Ovary (tissue), 7 donors: ENCODE measurements at regions not wholly inside any gene's neighbourhood (a gene's known extent, or its start where the extent isn't known, plus 50 kb on each side); places are given as distances from the start of the nearest gene placed in this dataset.
"Not testable (repeated sequence)": the region's sequence is repeated elsewhere in the genome, so short reads cannot be mapped to it uniquely, and the experiment has no call there.

Experiments
- DNase-seq, 5 donors: peaks; one replicate each; pipeline ENCODE4 v3.0.0-alpha.2; 2019 to 2020
- H3K27ac ChIP-seq, 2 donors: fragments of 200-600 bp; one replicate each; pipeline versions ENCODE4 v1.5.1 to v1.8.0; 2019 to 2022
- H3K27me3 ChIP-seq: fragments of 200-600 bp; one replicate; pipeline ENCODE4 v1.8.0; 2022
- H3K36me3 ChIP-seq: fragments of 200-600 bp; sonication (generic); one replicate; pipeline ENCODE4 v1.5.1; 2019
- H3K4me1 ChIP-seq: one replicate; pipeline ENCODE4 v1.8.1; 2013; ENCODE audit warnings: mild to moderate bottlenecking, moderate library complexity; ENCODE audit not compliant: insufficient read depth
- H3K4me3 ChIP-seq: fragments of 200-600 bp; sonication (generic); one replicate; pipeline ENCODE4 v1.5.1; 2017
- H3K9me3 ChIP-seq, 2 donors: fragments of 200-600 bp in 1 of 2; sonication (generic) in 1 of 2; one replicate each; pipeline versions ENCODE4 v1.5.1 to v1.8.1; 2013 to 2019; ENCODE audit warnings: mild to moderate bottlenecking in 1 of 2, moderate library complexity in 1 of 2
- EP300 ChIP-seq: sonication (generic); formaldehyde crosslinking; IDR thresholded peaks from one replicate; pipeline ENCODE4 v1.6.1; 2017; ENCODE audit warnings: antibody characterized with exemption
- POLR2A ChIP-seq: fragments of 450-650 bp; IDR thresholded peaks from one replicate; pipeline ENCODE4 v1.6.1; 2017; ENCODE audit warnings: antibody characterized with exemption, mild to moderate bottlenecking, moderate library complexity
- WGBS, 3 donors: extraction: QIAGEN DNeasy Blood & Tissue Kit in 1 of 3; methylation state at CpG; one replicate each; pipeline versions ENCODE4 v1.1.5 to v1.1.7; 2013 to 2017; 5-methylcytosine and 5-hydroxymethylcytosine counted together
- intact Hi-C, 4 donors: fragments of 100-400 bp; cut with DNase I; formaldehyde crosslinking; loops; one replicate each; pipeline versions ENCODE4 v1.11.0 to v1.15.1; 2022 to 2023
- TF ChIP-seq, protein P1 (sequence below), 3 donors: fragments of 450-650 bp in 2 of 3; fragments of 200-600 bp in 1 of 3; IDR thresholded peaks; one replicate each; pipeline versions ENCODE4 v1.5.1 to v1.8.0; 2016 to 2022; ENCODE audit warnings: antibody characterized with exemption in 3 of 3, mild to moderate bottlenecking in 1 of 3
- donor health status: DM: no; HTN: no; CAD: no; lungs with moderate emphysema.
- donor health status: DM: no; HTN: no; CAD: no.
- donor health status: Bipolar disorder and iron deficiency.
- donor health status: DM: no; HTN: no; CAD: no.
- donor health status: DM: yes; HTN: yes; CAD: no.

DNA sequence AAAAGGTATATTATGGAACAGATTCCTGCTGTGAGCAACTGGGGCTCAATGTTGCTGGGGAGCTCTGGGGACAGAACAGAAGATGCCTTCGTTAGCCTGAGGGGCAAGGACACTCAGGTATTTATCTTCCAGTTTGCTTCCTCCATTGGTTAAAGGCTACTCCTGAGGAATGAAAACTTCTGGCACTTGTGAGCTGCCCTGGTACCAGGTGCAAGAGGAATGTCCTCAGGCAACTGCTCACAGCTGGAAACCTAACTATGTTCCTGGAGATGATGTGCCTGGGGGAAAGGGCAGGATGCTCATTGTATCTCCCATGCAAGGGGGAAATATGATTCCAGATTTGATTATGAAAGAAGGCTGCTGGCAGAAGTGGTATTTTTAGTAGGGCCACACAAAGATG lies 54.0 kb upstream of the BBX start:
- TF ChIP-seq EP300 = no peak
- no peak for TF ChIP-seq POLR2A
- TF ChIP-seq, protein P1, sequence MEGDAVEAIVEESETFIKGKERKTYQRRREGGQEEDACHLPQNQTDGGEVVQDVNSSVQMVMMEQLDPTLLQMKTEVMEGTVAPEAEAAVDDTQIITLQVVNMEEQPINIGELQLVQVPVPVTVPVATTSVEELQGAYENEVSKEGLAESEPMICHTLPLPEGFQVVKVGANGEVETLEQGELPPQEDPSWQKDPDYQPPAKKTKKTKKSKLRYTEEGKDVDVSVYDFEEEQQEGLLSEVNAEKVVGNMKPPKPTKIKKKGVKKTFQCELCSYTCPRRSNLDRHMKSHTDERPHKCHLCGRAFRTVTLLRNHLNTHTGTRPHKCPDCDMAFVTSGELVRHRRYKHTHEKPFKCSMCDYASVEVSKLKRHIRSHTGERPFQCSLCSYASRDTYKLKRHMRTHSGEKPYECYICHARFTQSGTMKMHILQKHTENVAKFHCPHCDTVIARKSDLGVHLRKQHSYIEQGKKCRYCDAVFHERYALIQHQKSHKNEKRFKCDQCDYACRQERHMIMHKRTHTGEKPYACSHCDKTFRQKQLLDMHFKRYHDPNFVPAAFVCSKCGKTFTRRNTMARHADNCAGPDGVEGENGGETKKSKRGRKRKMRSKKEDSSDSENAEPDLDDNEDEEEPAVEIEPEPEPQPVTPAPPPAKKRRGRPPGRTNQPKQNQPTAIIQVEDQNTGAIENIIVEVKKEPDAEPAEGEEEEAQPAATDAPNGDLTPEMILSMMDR (IDR thresholded peaks at IDR 0.05) = no peak
- WGBS, 3 donors = 51 to 69% (median 60%) methylated on average over 1 of the region's 1 CpG
- Histone ChIP-seq H3K4me1 (no peaks in the 10 kb centered on the region), H3K9me3 (no peaks in the 10 kb centered on the region), H3K27ac (no peak overlapping the region), H3K36me3 (no peaks in the 10 kb centered on the region), H3K4me3 (no peak overlapping the region), H3K27me3 (no peaks in the 10 kb centered on the region)
- intact Hi-C loops = no loop called here
- DNase-seq = no peak

DNA sequence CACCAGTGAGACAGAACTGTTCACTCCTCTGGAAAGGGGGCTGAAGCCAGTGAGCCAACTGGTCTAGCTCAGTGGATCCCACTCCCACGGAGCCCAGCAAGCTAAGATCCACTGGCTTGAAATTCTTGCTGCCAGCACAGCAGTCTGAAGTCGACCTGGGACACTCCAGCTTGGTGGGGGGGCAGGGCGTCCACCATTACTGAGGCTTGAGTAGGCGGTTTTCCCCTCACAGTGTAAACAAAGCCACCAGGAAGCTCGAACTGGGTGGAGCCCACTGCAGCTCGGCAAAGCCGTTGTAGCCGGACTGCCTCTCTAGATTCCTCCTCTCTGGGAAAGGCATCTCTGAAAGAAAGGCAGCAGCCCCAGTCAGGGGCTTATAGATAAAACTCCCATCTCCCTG lies 52.3 kb upstream of the BBX start:
- H3K4me3 ChIP-seq, H3K36me3 ChIP-seq, intact Hi-C loops, H3K9me3 ChIP-seq, DNase-seq, H3K4me1 ChIP-seq, H3K27ac ChIP-seq, H3K27me3 ChIP-seq: not testable (repeated sequence)
- 54 to 64% (median 54%) methylated on average over 8 of the region's 8 CpGs for WGBS, 3 donors
